H9 (cell line): ENCODE measurements at regions not wholly inside any gene's neighbourhood (a gene's known extent, or its start where the extent isn't known, plus 50 kb on each side); places are given as distances from the start of the nearest gene placed in this dataset.

Experiments
- DNase-seq: peaks from one replicate; pipeline ENCODE4 v3.0.0-alpha.2; 2017
- H2AFZ ChIP-seq: one replicate; pipeline ENCODE4 v1.6.1; 2013; ENCODE audit warnings: mild to moderate bottlenecking, low read length, control low read depth, moderate library complexity
- H2AK5ac ChIP-seq: 2 replicates; pipeline ENCODE4 v1.6.1; 2013; ENCODE audit warnings: low read length, control low read depth, mixed read lengths; ENCODE audit not compliant: insufficient read length
- H2BK120ac ChIP-seq: one replicate; pipeline ENCODE4 v1.6.1; 2013; ENCODE audit warnings: low read depth, mild to moderate bottlenecking, low read length, control low read depth, inconsistent platforms; ENCODE audit not compliant: poor library complexity, severe bottlenecking
- H2BK12ac ChIP-seq: 2 replicates; pipeline ENCODE4 v1.6.1; 2013; ENCODE audit warnings: low read length, control low read depth, mixed read lengths, low read depth; ENCODE audit not compliant: insufficient read length
- H2BK15ac ChIP-seq: 2 replicates; pipeline ENCODE4 v1.6.1; 2013; ENCODE audit warnings: low read depth, low read length, control low read depth
- H2BK20ac ChIP-seq: one replicate; pipeline ENCODE4 v1.6.1; 2013; ENCODE audit warnings: low read depth, mild to moderate bottlenecking, low read length, control low read depth, inconsistent platforms; ENCODE audit not compliant: poor library complexity, severe bottlenecking
- H2BK5ac ChIP-seq: 2 replicates; pipeline ENCODE4 v1.6.1; 2013; ENCODE audit warnings: low read length, control low read depth, mixed read lengths; ENCODE audit not compliant: insufficient read length
- H3K14ac ChIP-seq: 2 replicates; pipeline ENCODE4 v1.6.1; 2013; ENCODE audit warnings: low read length, control low read depth; ENCODE audit not compliant: insufficient read depth
- H3K18ac ChIP-seq: 2 replicates; pipeline ENCODE4 v1.6.1; 2013; ENCODE audit warnings: low read depth, mild to moderate bottlenecking, mixed read lengths, low read length, control low read depth; ENCODE audit not compliant: insufficient read length
- H3K23ac ChIP-seq: 2 replicates; pipeline ENCODE4 v1.6.1; 2013; ENCODE audit warnings: low read length, control low read depth, mixed read lengths, low read depth; ENCODE audit not compliant: insufficient read length
- H3K23me2 ChIP-seq: 2 replicates; pipeline ENCODE4 v1.6.1; 2013; ENCODE audit warnings: low read depth, mild to moderate bottlenecking, mixed read lengths, low read length, control low read depth; ENCODE audit not compliant: insufficient read length, poor library complexity, severe bottlenecking
- H3K27ac ChIP-seq: 2 replicates; pipeline ENCODE4 v1.5.1; 2013; ENCODE audit warnings: low read length, control low read depth, mixed read lengths, low read depth; ENCODE audit not compliant: insufficient read length
- H3K27me3 ChIP-seq: 2 replicates; pipeline ENCODE4 v1.6.1; 2013; ENCODE audit warnings: low read length, control low read depth, inconsistent platforms; ENCODE audit not compliant: insufficient read depth
- H3K4ac ChIP-seq: 2 replicates; pipeline ENCODE4 v1.6.1; 2013; ENCODE audit warnings: low read depth, mild to moderate bottlenecking, control low read depth, inconsistent platforms, low read length, moderate library complexity
- H3K4me1 ChIP-seq: 2 replicates; pipeline ENCODE4 v1.6.1; 2013; ENCODE audit warnings: low read length, control low read depth, inconsistent platforms; ENCODE audit not compliant: insufficient read depth
- H3K4me2 ChIP-seq: 2 replicates; pipeline ENCODE4 v1.6.1; 2013; ENCODE audit warnings: low read length, control low read depth, mixed read lengths; ENCODE audit not compliant: insufficient read length, insufficient read depth
- H3K56ac ChIP-seq: 2 replicates; pipeline ENCODE4 v1.6.1; 2013; ENCODE audit warnings: low read depth, mild to moderate bottlenecking, mixed read lengths, low read length, control low read depth; ENCODE audit not compliant: insufficient read length
- H3K79me1 ChIP-seq: 2 replicates; pipeline ENCODE4 v1.6.1; 2013; ENCODE audit warnings: low read depth, mild to moderate bottlenecking, moderate library complexity, low read length, control low read depth, inconsistent platforms; ENCODE audit not compliant: insufficient read depth, poor library complexity, severe bottlenecking
- H3K79me2 ChIP-seq: 2 replicates; pipeline ENCODE4 v1.6.1; 2013; ENCODE audit warnings: low read length, control low read depth, inconsistent platforms; ENCODE audit not compliant: insufficient read depth
- H3K9ac ChIP-seq: 2 replicates; pipeline ENCODE4 v1.6.1; 2013; ENCODE audit warnings: low read length, control low read depth, mixed read lengths; ENCODE audit not compliant: insufficient read length; ENCODE audit errors: extremely low read depth
- H3K9me3 ChIP-seq: one replicate; pipeline ENCODE4 v1.6.1; 2013; ENCODE audit warnings: low read depth, low read length, inconsistent platforms; ENCODE audit not compliant: control insufficient read depth
- H3T11ph ChIP-seq: one replicate; pipeline ENCODE4 v1.6.1; 2013; ENCODE audit warnings: mild to moderate bottlenecking, low read length, control low read depth, inconsistent platforms
- H4K20me1 ChIP-seq: one replicate; pipeline ENCODE4 v1.6.1; 2013; ENCODE audit not compliant: control insufficient read depth, insufficient read length, insufficient read depth
- H4K5ac ChIP-seq: 2 replicates; pipeline ENCODE4 v1.6.1; 2013; ENCODE audit warnings: low read depth, mild to moderate bottlenecking, mixed read lengths, low read length, control low read depth; ENCODE audit not compliant: insufficient read length
- H4K8ac ChIP-seq: replicated peaks from 2 replicates; pipeline ENCODE4 v1.6.1; 2013; ENCODE audit warnings: low read length, control low read depth, mixed read lengths, low read depth; ENCODE audit not compliant: insufficient read length
- H4K91ac ChIP-seq: 2 replicates; pipeline ENCODE4 v1.6.1; 2013; ENCODE audit warnings: low read depth, mild to moderate bottlenecking, moderate library complexity, mixed read lengths, low read length, control low read depth; ENCODE audit not compliant: insufficient read length
- H3K27ac Mint-ChIP-seq, 3 experiments: 2 replicates in 2 of 3; 3 replicates in 1 of 3; pipeline ENCODE4 v1.8.0; 2020 to 2021; ENCODE audit warnings: mixed read lengths in 3 of 3, mild to moderate bottlenecking in 1 of 3, moderate library complexity in 1 of 3
- H3K27me3 Mint-ChIP-seq: 2 replicates; pipeline ENCODE4 v1.8.0; 2021; ENCODE audit warnings: low read depth, mild to moderate bottlenecking, moderate library complexity, mixed read lengths
- H3K36me3 Mint-ChIP-seq, 3 experiments: 2 replicates in 2 of 3; 3 replicates in 1 of 3; pipeline ENCODE4 v1.8.0; 2020 to 2021; ENCODE audit warnings: low read depth in 3 of 3, mixed read lengths in 3 of 3; ENCODE audit not compliant: insufficient read depth in 1 of 3
- H3K4me1 Mint-ChIP-seq, 2 experiments: 2 replicates each; pipeline ENCODE4 v1.8.0; 2020; ENCODE audit warnings: mixed read lengths in 2 of 2
- H3K4me3 Mint-ChIP-seq, 2 experiments: 2 replicates in 1 of 2; 3 replicates in 1 of 2; pipeline ENCODE4 v1.8.0; 2020 to 2021; ENCODE audit warnings: mild to moderate bottlenecking in 2 of 2, mixed read lengths in 2 of 2, moderate library complexity in 1 of 2
- H3K9me3 Mint-ChIP-seq, 2 experiments: 2 replicates in 1 of 2; 3 replicates in 1 of 2; pipeline ENCODE4 v1.8.0; 2020; ENCODE audit warnings: mild to moderate bottlenecking in 2 of 2, mixed read lengths in 2 of 2, moderate library complexity in 1 of 2
- CTCF ChIP-seq: fragments of 200-600 bp; sonication (generic); conservative IDR thresholded peaks from 3 replicates; pipeline ENCODE4 v1.8.0; 2021; ENCODE audit warnings: antibody characterized with exemption, mild to moderate bottlenecking
- WGBS: extraction: QIAGEN DNeasy Blood & Tissue Kit; methylation state at CpG from one replicate; pipeline ENCODE4 v1.1.7; 2013; ENCODE audit warnings: missing lambda C conversion rate, low lambda C conversion rate, mixed read lengths; ENCODE audit not compliant: insufficient read length; ENCODE audit errors: extremely low coverage; 5-methylcytosine and 5-hydroxymethylcytosine counted together

GRCh38 chr12:92036771-92037453 lies 108.7 kb downstream of the BTG1 start:
- no peak overlapping the region for H3K27ac Mint-ChIP-seq

More at GRCh38 chr12:92036771-92037453, 108.7 kb downstream of the BTG1 start:
- Histone ChIP-seq H2AK5ac (no peak overlapping the region), H3K9ac (no peak overlapping the region), H2BK20ac (no peak overlapping the region), H3T11ph (no peak overlapping the region), H3K56ac (no peak overlapping the region), H3K14ac (no peak overlapping the region), H3K18ac (no peak overlapping the region), H4K20me1 (no peaks in the 10 kb centered on the region), H3K4ac (no peak overlapping the region), H2AFZ (no peak overlapping the region), H3K79me1 (no peaks in the 10 kb centered on the region), H3K23me2 (no peaks in the 10 kb centered on the region), H3K23ac (no peak overlapping the region), H3K27ac (no peak overlapping the region), H4K91ac (no peak overlapping the region), H3K4me1 (peaks cover 6% of the 10 kb centered on the region; the same call in 1 of the 2 replicates), H4K8ac (no peak overlapping the region), H2BK15ac (no peak overlapping the region), H3K9me3 (no peaks in the 10 kb centered on the region), H3K79me2 (no peaks in the 10 kb centered on the region), H4K5ac (no peak overlapping the region), H2BK5ac (no peak overlapping the region), H2BK120ac (no peak overlapping the region), H2BK12ac (no peak overlapping the region), H3K4me2 (no peak overlapping the region), H3K27me3 (no peaks in the 10 kb centered on the region)
- Mint-ChIP-seq H3K27me3 (no peaks in the 10 kb centered on the region), H3K36me3 (no peaks in the 10 kb centered on the region), H3K9me3 (no peaks in the 10 kb centered on the region), H3K4me3 (no peak overlapping the region), H3K4me1 (peaks cover 36 to 44% of the 10 kb centered on the region in 2 experiments)
- no peak for TF ChIP-seq CTCF
- no CpG with 5 or more reads among the region's 6 CpGs for WGBS
- DNase-seq: no peak
